ENCODE measurements at regions not wholly inside any gene's neighbourhood (a gene's known extent, or its start where the extent isn't known, plus 50 kb on each side); places are given as distances from the start of the nearest gene placed in this dataset.

- H3K4me1 ChIP-seq (ENCODE audit: insufficient read depth, low read length), result no peaks in the 10 kb centered on the region
- H3K9ac ChIP-seq (ENCODE audit: low read depth, low read length), result no peak overlapping the region
- H3K36me3 ChIP-seq (ENCODE audit: insufficient read depth, low read depth, low read length), result no peaks in the 10 kb centered on the region
- no peaks in the 10 kb centered on the region for H3K27me3 ChIP-seq (ENCODE audit: insufficient read depth, low read length)
- H3K4me3 ChIP-seq (ENCODE audit: low read length), result no peak overlapping the region
- no peaks in the 10 kb centered on the region for H3K9me3 ChIP-seq (ENCODE audit: insufficient read depth, low read depth, low read length)
- no peak overlapping the region for H3K27ac ChIP-seq (ENCODE audit: low read length)
Measured at GRCh38 chr6:119603501-119603900, 253.9 kb upstream of the MAN1A1 start.

GRCh38 chr6:119602215-119603178 is 252.9 kb upstream of the MAN1A1 start:
- H3K27ac ChIP-seq (ENCODE audit: low read length), result no peak overlapping the region

GRCh38 chr6:119598883-119599282 is 249.3 kb upstream of the MAN1A1 start:
- Histone ChIP-seq H3K36me3 (ENCODE audit: insufficient read depth, low read depth, low read length) (no peaks in the 10 kb centered on the region), H3K9ac (ENCODE audit: low read depth, low read length) (no peak overlapping the region), H3K27me3 (ENCODE audit: insufficient read depth, low read length) (no peaks in the 10 kb centered on the region), H3K4me1 (ENCODE audit: insufficient read depth, low read length) (no peaks in the 10 kb centered on the region), H3K9me3 (ENCODE audit: insufficient read depth, low read depth, low read length) (no peaks in the 10 kb centered on the region), H3K27ac (ENCODE audit: low read length) (no peak overlapping the region), H3K4me3 (ENCODE audit: low read length) (no peak overlapping the region)

More at GRCh38 chr6:119602215-119603178, 252.9 kb upstream of the MAN1A1 start:
- Histone ChIP-seq H3K4me3 (ENCODE audit: low read length) (no peak overlapping the region), H3K9me3 (ENCODE audit: insufficient read depth, low read depth, low read length) (no peaks in the 10 kb centered on the region), H3K27me3 (ENCODE audit: insufficient read depth, low read length) (no peaks in the 10 kb centered on the region), H3K9ac (ENCODE audit: low read depth, low read length) (no peak overlapping the region), H3K36me3 (ENCODE audit: insufficient read depth, low read depth, low read length) (no peaks in the 10 kb centered on the region), H3K4me1 (ENCODE audit: insufficient read depth, low read length) (no peaks in the 10 kb centered on the region)

DNA sequence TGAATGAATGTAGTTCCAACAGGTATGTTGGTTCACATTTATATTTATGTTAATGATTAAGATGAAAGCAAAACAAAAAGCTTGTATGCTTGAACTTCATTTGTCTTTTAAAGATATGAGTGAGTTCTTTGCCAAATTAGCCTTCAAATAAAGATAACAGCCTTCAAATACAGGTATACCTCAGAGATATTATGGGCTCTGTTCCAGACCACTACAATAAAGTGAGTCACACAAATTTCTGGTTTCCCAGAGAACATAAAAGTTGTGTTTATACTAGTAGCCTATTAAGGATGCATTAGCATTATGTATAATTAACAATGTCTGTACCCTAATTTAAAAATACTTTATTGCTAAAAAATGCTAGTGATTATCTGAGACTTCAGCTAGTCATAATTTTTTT is 245.3 kb upstream of the MAN1A1 start:
- H3K9ac ChIP-seq (ENCODE audit: low read depth, low read length), result no peak overlapping the region
- H3K27ac ChIP-seq (ENCODE audit: low read length), result no peak overlapping the region
- H3K9me3 ChIP-seq (ENCODE audit: insufficient read depth, low read depth, low read length), result no peaks in the 10 kb centered on the region
- H3K4me1 ChIP-seq (ENCODE audit: insufficient read depth, low read length), result no peaks in the 10 kb centered on the region; the same call in 1 of the 2 replicates
- H3K27me3 ChIP-seq (ENCODE audit: insufficient read depth, low read length), result no peaks in the 10 kb centered on the region
- no peak overlapping the region for H3K4me3 ChIP-seq (ENCODE audit: low read length)
- no peaks in the 10 kb centered on the region for H3K36me3 ChIP-seq (ENCODE audit: insufficient read depth, low read depth, low read length)

- Histone ChIP-seq H3K27me3 (ENCODE audit: insufficient read depth, low read length) (no peaks in the 10 kb centered on the region), H3K9ac (ENCODE audit: low read depth, low read length) (no peak overlapping the region), H3K36me3 (ENCODE audit: insufficient read depth, low read depth, low read length) (no peaks in the 10 kb centered on the region), H3K27ac (ENCODE audit: low read length) (no peak overlapping the region), H3K9me3 (ENCODE audit: insufficient read depth, low read depth, low read length) (no peaks in the 10 kb centered on the region), H3K4me3 (ENCODE audit: low read length) (no peak overlapping the region), H3K4me1 (ENCODE audit: insufficient read depth, low read length) (peaks cover 3% of the 10 kb centered on the region; the same call in 1 of the 2 replicates)
Measured at GRCh38 chr6:119591235-119591634, 241.7 kb upstream of the MAN1A1 start.

DNA sequence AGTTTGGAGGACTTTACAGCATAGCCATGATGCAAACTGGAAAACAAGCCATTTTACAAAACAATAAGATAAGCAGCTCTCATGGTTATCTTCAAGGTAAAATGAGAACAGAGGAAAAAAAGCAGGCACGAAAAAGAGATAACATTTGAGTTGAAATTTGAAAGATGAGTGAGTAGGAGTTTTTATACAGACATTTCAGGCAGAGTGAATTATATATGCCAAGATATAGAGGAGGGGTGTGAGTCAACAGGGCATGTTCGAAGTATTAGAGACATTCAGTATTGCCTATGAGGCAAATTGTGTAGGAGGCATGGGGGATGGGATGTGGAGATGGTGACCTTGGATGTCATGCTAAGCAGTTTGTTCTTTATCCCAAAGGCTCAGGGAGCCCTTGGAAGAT is 240.5 kb upstream of the MAN1A1 start:
- Histone ChIP-seq H3K4me3 (ENCODE audit: low read length) (no peak overlapping the region), H3K36me3 (ENCODE audit: insufficient read depth, low read depth, low read length) (no peaks in the 10 kb centered on the region), H3K27me3 (ENCODE audit: insufficient read depth, low read length) (no peaks in the 10 kb centered on the region), H3K4me1 (ENCODE audit: insufficient read depth, low read length) (peaks cover 3% of the 10 kb centered on the region; the same call in 1 of the 2 replicates), H3K9ac (ENCODE audit: low read depth, low read length) (no peak overlapping the region), H3K27ac (ENCODE audit: low read length) (no peak overlapping the region), H3K9me3 (ENCODE audit: insufficient read depth, low read depth, low read length) (no peaks in the 10 kb centered on the region)

GRCh38 chr6:119587537-119587936 is 238.0 kb upstream of the MAN1A1 start:
- H3K27me3 ChIP-seq (ENCODE audit: insufficient read depth, low read length), result no peaks in the 10 kb centered on the region
- H3K9ac ChIP-seq (ENCODE audit: low read depth, low read length), result no peak overlapping the region
- H3K4me1 ChIP-seq (ENCODE audit: insufficient read depth, low read length), result peaks cover 3% of the 10 kb centered on the region; the same call in 1 of the 2 replicates
- H3K9me3 ChIP-seq (ENCODE audit: insufficient read depth, low read depth, low read length), result no peaks in the 10 kb centered on the region
- H3K4me3 ChIP-seq (ENCODE audit: low read length), result no peak overlapping the region
- no peak overlapping the region for H3K27ac ChIP-seq (ENCODE audit: low read length)
- H3K36me3 ChIP-seq (ENCODE audit: insufficient read depth, low read depth, low read length), result no peaks in the 10 kb centered on the region

GRCh38 chr6:119586250-119586882 is 236.8 kb upstream of the MAN1A1 start:
- Histone ChIP-seq H3K4me3 (ENCODE audit: low read length) (no peak overlapping the region), H3K27me3 (ENCODE audit: insufficient read depth, low read length) (no peaks in the 10 kb centered on the region), H3K9me3 (ENCODE audit: insufficient read depth, low read depth, low read length) (no peaks in the 10 kb centered on the region), H3K9ac (ENCODE audit: low read depth, low read length) (no peak overlapping the region), H3K27ac (ENCODE audit: low read length) (no peak overlapping the region), H3K4me1 (ENCODE audit: insufficient read depth, low read length) (peaks cover 3% of the 10 kb centered on the region; the same call in 1 of the 2 replicates), H3K36me3 (ENCODE audit: insufficient read depth, low read depth, low read length) (no peaks in the 10 kb centered on the region)

DNA sequence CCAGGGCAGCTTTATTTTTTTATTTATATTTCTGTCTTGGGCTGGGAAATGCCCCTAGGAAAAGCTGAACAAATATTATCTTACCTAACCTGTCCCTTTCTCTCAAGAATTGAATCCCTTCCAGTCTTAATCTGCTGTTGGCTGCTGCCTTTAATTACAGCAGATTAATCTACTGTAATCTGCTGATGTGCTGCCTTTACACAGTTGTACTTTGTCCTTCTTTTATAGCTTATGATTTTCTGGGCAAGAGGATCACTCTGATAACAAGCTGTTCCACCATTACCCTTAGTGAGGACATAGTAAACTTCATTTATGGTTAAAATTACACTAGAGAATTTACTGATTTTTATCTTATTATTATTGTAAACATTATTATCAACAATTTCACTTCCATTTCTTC is 234.5 kb upstream of the MAN1A1 start:
- Histone ChIP-seq H3K27ac (ENCODE audit: low read length) (no peak overlapping the region), H3K36me3 (ENCODE audit: insufficient read depth, low read depth, low read length) (no peaks in the 10 kb centered on the region), H3K27me3 (ENCODE audit: insufficient read depth, low read length) (no peaks in the 10 kb centered on the region), H3K9me3 (ENCODE audit: insufficient read depth, low read depth, low read length) (no peaks in the 10 kb centered on the region), H3K4me3 (ENCODE audit: low read length) (no peak overlapping the region), H3K9ac (ENCODE audit: low read depth, low read length) (no peak overlapping the region), H3K4me1 (ENCODE audit: insufficient read depth, low read length) (peaks cover 3% of the 10 kb centered on the region; the same call in 1 of the 2 replicates)

GRCh38 chr6:119581220-119581619 is 231.7 kb upstream of the MAN1A1 start:
- Histone ChIP-seq H3K4me1 (ENCODE audit: insufficient read depth, low read length) (no peaks in the 10 kb centered on the region), H3K9ac (ENCODE audit: low read depth, low read length) (no peak overlapping the region), H3K9me3 (ENCODE audit: insufficient read depth, low read depth, low read length) (no peaks in the 10 kb centered on the region), H3K36me3 (ENCODE audit: insufficient read depth, low read depth, low read length) (no peaks in the 10 kb centered on the region), H3K4me3 (ENCODE audit: low read length) (no peak overlapping the region), H3K27me3 (ENCODE audit: insufficient read depth, low read length) (no peaks in the 10 kb centered on the region), H3K27ac (ENCODE audit: low read length) (no peak overlapping the region)

DNA sequence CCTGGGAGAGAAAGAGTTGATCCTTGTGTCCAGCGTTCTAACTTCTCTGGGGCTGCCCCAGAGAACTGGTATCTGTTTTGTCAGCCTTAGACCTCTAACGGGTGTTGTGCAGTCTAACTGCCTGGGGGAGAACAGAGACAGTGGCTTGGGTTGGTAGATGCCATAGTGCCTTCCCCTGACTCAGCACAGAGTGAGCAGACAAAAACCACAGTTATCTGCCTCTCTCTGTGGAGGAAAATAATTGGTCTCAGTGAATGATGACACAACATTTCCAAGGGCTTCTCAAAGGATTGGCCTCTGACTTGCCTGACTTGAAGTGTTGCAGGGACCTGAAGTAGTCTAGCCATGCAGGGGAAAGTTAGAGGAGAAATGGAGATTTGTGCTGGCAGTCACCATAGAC is 226.2 kb upstream of the MAN1A1 start:
- Histone ChIP-seq H3K4me1 (ENCODE audit: insufficient read depth, low read length) (no peaks in the 10 kb centered on the region), H3K9me3 (ENCODE audit: insufficient read depth, low read depth, low read length) (no peaks in the 10 kb centered on the region), H3K27ac (ENCODE audit: low read length) (no peak overlapping the region), H3K9ac (ENCODE audit: low read depth, low read length) (no peak overlapping the region), H3K4me3 (ENCODE audit: low read length) (no peak overlapping the region), H3K27me3 (ENCODE audit: insufficient read depth, low read length) (no peaks in the 10 kb centered on the region), H3K36me3 (ENCODE audit: insufficient read depth, low read depth, low read length) (no peaks in the 10 kb centered on the region)

DNA sequence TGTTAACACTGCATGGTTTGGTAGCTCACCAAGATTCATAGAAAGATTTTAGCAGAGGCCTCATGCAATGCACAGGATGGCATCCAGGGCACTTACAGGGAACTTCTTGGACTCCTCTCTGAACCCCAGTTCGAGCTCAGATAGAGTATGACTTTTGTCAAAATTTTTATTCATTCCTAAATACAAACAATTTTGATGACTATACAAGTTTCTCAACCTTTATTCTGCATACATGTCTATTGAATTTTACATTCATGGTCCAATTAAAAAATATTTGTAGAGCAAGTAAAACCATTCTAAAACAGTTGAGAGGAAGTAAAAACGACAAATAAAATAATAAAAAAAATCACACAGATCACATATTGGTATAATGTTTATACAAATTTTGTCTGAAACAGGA is 219.0 kb upstream of the MAN1A1 start:
- H3K9me3 ChIP-seq (ENCODE audit: insufficient read depth, low read depth, low read length), result no peaks in the 10 kb centered on the region
- no peaks in the 10 kb centered on the region for H3K4me1 ChIP-seq (ENCODE audit: insufficient read depth, low read length)
- no peak overlapping the region for H3K27ac ChIP-seq (ENCODE audit: low read length)
- no peaks in the 10 kb centered on the region for H3K27me3 ChIP-seq (ENCODE audit: insufficient read depth, low read length)
- H3K36me3 ChIP-seq (ENCODE audit: insufficient read depth, low read depth, low read length), result no peaks in the 10 kb centered on the region
- H3K9ac ChIP-seq (ENCODE audit: low read depth, low read length), result no peak overlapping the region
- H3K4me3 ChIP-seq (ENCODE audit: low read length), result no peak overlapping the region
